T-helper 2 cell treated with Interferon-gamma antibody and Interleukin-4, amounts not matched to agents 5 μg/mL and 100 μg/mL, for 36 hours (primary cell): ENCODE measurements at regions not wholly inside any gene's neighbourhood (a gene's known extent, or its start where the extent isn't known, plus 50 kb on each side); places are given as distances from the start of the nearest gene placed in this dataset.

Experiments used
- DNase-seq: peaks from one replicate; pipeline ENCODE4 v3.0.0; 2021; ENCODE audit warnings: low spot score
- H3K27ac Mint-ChIP-seq: one replicate; pipeline ENCODE4 v1.8.0; 2021; ENCODE audit warnings: mild to moderate bottlenecking, mixed read lengths
- H3K27me3 Mint-ChIP-seq: one replicate; pipeline ENCODE4 v1.8.0; 2021; ENCODE audit warnings: low read depth, mixed read lengths
- H3K36me3 Mint-ChIP-seq: one replicate; pipeline ENCODE4 v1.8.0; 2021; ENCODE audit warnings: low read depth, mixed read lengths
- H3K4me1 Mint-ChIP-seq: one replicate; pipeline ENCODE4 v1.8.0; 2021; ENCODE audit warnings: low read depth, mixed read lengths
- H3K4me3 Mint-ChIP-seq: one replicate; pipeline ENCODE4 v1.8.0; 2022; ENCODE audit warnings: mild to moderate bottlenecking, moderate library complexity, mixed read lengths
- H3K9me3 Mint-ChIP-seq: one replicate; pipeline ENCODE4 v1.8.0; 2021; ENCODE audit warnings: mixed read lengths

DNA sequence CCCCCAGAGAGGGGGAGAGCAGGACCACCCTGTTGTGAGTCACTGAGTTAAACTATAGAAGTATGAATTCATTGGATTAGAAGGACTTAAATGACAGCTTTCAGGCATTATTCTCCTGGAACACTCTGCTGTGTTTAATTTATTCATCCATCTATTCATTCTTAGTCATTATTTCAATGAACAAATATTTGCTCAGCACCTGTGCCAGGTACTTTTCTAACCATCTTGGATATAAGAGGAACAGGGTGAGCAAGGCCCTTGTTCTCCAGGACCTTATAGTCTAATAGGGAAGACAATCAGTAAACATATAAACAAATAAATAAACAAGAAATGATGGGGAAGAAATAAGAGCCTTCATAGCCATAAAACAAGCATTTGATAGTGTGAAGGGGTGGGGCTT, 483.9 kb upstream of the BRINP1 start:
- DNase-seq: no peak
- Mint-ChIP-seq H3K36me3 (no peaks in the 10 kb centered on the region), H3K9me3 (no peaks in the 10 kb centered on the region), H3K27me3 (no peaks in the 10 kb centered on the region), H3K27ac (no peak overlapping the region), H3K4me1 (no peaks in the 10 kb centered on the region), H3K4me3 (no peak overlapping the region)

DNA sequence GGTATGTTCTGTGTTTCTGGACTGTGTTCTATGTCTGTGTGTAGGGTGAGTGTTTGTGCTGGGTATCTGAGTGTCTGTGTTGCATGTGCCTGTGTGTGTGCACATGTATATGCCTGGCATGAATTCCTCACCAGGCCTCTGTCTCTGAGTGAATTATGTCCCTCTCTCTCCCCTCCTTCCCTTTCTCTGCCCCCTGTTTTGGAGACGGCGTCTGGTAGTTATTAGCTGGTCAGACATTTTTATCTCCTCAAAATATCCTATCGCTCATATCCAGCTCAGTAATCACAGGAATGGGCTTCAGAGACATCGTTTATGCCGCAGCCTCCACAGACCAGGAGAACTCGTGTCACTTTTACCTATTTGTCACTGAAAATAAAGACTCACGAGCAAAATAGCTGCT, 483.2 kb upstream of the BRINP1 start:
- H3K4me3 Mint-ChIP-seq: no peak overlapping the region

DNA sequence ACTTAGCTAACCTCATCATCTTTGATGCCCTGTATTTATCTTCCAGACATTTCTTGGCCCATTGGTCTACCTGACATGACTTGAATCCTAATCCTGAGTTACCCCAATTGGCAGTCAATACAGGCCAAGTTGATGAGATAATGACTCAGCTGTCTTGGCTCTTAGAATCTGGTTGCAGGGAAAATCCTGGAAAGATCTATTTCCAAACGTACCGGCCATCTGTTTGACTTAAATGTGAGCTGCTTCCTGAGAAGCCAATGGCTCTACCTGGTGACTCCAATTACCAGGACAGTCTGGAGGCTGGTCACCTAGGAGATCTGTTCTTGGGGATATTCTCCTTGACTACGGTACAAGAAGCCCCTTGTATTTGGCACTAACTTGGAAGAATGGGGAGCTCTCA, 475.2 kb upstream of the BRINP1 start:
- Mint-ChIP-seq H3K27ac (no peak overlapping the region), H3K36me3 (no peaks in the 10 kb centered on the region), H3K4me3 (no peak overlapping the region), H3K9me3 (no peaks in the 10 kb centered on the region), H3K27me3 (no peaks in the 10 kb centered on the region), H3K4me1 (no peaks in the 10 kb centered on the region)
- no peak for DNase-seq

More for the DNA sequence above, 483.2 kb upstream of the BRINP1 start:
- no peak for DNase-seq
- Mint-ChIP-seq H3K4me1 (no peaks in the 10 kb centered on the region), H3K9me3 (no peaks in the 10 kb centered on the region), H3K27ac (no peak overlapping the region), H3K27me3 (no peaks in the 10 kb centered on the region), H3K36me3 (no peaks in the 10 kb centered on the region)

DNA sequence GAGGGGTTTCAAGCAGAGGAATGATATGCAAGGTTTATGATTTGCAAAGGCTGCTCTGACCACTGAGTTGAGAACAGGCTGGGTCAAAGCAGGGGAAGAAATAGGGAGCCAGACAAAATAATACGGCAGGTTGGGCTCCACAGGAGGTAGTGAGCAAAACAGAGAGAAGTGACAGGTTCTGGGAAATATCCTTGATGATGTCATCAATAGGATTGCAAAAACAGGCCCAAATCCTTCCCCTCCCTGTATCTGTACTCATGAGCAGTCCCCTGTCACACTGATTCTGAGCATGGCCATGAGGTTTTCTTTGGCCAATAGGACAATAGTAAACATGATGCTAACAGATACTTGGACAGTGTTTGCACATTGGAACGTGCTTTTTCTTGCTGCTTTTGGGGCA, 471.8 kb upstream of the BRINP1 start:
- DNase-seq: no peak
- Mint-ChIP-seq H3K27ac (no peak overlapping the region), H3K4me3 (no peak overlapping the region), H3K36me3 (no peaks in the 10 kb centered on the region), H3K9me3 (no peaks in the 10 kb centered on the region), H3K4me1 (no peaks in the 10 kb centered on the region), H3K27me3 (no peaks in the 10 kb centered on the region)

DNA sequence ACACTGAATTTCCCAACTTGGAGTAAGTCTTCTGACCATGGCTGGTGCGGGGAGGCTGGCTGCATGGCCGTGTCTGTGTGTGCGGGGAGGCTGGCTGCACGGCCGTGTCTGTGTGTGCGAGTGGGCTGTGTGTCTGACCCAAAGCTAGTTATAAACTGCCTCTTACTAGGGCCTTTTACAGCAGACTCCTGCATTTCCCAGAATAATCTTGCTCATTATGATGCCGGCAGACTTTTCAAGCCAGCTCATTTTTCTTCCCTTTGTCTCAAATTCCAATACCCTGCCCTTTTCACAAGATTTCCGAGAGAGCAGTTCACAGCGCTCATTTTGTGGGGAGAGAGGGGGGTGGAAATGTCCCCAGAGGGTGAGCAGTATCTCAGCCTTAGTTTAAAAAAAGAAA, 470.7 kb upstream of the BRINP1 start:
- no peaks in the 10 kb centered on the region for H3K9me3 Mint-ChIP-seq
- H3K27me3 Mint-ChIP-seq: no peaks in the 10 kb centered on the region
- H3K4me3 Mint-ChIP-seq: no peak overlapping the region
- no peak overlapping the region for H3K27ac Mint-ChIP-seq
- DNase-seq: no peak
- no peaks in the 10 kb centered on the region for H3K36me3 Mint-ChIP-seq
- no peaks in the 10 kb centered on the region for H3K4me1 Mint-ChIP-seq

DNA sequence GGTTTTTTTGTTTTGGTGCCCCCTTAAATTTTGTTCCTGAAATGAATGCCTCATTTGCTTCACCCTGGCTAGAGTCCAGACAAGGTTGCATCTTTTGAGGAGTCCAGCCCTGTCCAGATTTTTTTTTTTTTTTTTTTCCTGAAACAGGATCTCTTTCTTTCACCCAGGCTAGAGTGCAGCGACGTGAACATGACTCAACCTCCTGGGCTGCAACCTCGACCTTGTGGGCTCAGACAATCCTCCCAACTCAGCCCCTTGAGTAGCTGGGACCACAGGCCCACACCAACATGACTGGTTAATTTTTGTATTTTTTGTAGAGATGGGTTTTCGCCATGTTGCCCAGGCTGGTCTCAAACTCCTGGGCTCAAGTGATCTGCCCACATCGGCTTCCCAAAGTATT, 469.0 kb upstream of the BRINP1 start:
- no peak for DNase-seq
- no peaks in the 10 kb centered on the region for H3K9me3 Mint-ChIP-seq
- H3K4me3 Mint-ChIP-seq: no peak overlapping the region
- H3K36me3 Mint-ChIP-seq: no peaks in the 10 kb centered on the region
- no peaks in the 10 kb centered on the region for H3K27me3 Mint-ChIP-seq
- no peaks in the 10 kb centered on the region for H3K4me1 Mint-ChIP-seq
- no peak overlapping the region for H3K27ac Mint-ChIP-seq

DNA sequence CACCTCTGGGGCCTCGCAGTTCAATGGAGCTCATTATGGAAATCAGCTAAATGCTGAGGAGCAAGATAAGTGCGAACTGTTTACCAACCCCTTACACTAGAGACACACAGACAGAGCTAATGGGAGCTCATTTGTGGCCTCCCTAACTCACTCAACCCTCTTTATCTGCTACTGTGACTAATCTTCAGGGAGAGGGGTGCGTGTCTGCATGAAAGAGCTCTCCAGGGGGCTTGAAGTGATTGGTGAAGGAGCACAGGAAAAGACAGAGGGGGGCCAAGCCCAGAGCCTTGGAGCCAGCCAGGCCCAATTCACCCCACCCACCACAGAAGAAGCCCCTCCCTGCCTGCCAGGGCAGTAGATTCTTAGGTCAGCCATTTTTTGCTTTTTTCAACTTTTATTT, 466.8 kb upstream of the BRINP1 start:
- H3K9me3 Mint-ChIP-seq: no peaks in the 10 kb centered on the region
- no peaks in the 10 kb centered on the region for H3K27me3 Mint-ChIP-seq
- DNase-seq: no peak
- H3K36me3 Mint-ChIP-seq: no peaks in the 10 kb centered on the region
- H3K4me3 Mint-ChIP-seq: no peak overlapping the region
- no peaks in the 10 kb centered on the region for H3K4me1 Mint-ChIP-seq
- H3K27ac Mint-ChIP-seq: no peak overlapping the region

DNA sequence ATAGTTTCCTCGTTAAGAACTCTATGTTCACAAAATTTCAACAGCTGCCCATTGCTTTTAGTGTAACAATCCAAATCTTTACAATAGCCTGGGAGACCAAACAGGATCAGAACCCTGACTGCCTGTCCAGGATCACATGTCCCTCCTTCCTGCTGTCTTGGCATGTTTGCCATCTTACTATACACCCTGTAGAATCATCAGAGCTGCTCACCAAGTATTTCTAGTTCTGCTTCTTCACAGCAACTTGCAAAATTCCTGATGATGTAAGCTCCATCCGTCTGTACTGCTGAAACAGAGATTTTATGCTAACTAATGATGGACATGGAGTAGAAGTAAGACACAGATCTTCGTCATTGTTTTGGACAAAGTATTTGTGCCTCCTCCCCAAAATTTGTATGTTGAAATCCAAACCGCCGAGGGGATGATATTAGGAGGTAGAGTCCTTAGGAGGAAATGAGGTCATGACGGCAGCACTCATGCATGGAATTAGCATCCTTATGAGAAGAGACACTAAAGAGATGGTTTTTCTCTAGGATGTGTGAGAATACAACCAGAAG, 464.9 kb upstream of the BRINP1 start:
- no peaks in the 10 kb centered on the region for H3K4me1 Mint-ChIP-seq
- H3K36me3 Mint-ChIP-seq: no peaks in the 10 kb centered on the region
- H3K27ac Mint-ChIP-seq: no peak overlapping the region
- no peaks in the 10 kb centered on the region for H3K27me3 Mint-ChIP-seq
- H3K9me3 Mint-ChIP-seq: no peaks in the 10 kb centered on the region
- no peak overlapping the region for H3K4me3 Mint-ChIP-seq
- DNase-seq: no peak

DNA sequence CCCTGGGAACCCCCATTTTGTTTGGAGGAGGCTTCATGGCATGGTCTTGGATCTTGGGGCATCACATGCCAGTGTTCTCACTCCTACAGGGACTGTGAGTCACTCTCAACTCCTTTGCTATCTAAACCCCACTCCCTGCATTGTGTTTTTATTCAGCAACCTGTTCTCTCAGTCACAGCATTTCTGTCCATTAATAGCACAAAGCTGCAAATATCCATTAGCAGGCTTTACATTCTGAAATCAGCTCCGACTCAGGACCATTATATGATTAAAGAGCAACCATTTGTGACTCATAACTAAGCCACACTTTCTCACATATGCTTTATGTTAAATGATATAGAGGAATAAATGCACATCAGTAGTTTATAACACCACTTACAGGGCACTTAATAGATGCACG, 462.1 kb upstream of the BRINP1 start:
- H3K4me3 Mint-ChIP-seq: no peak overlapping the region
- H3K27me3 Mint-ChIP-seq: no peaks in the 10 kb centered on the region
- no peak for DNase-seq
- H3K4me1 Mint-ChIP-seq: no peaks in the 10 kb centered on the region
- no peak overlapping the region for H3K27ac Mint-ChIP-seq
- no peaks in the 10 kb centered on the region for H3K9me3 Mint-ChIP-seq
- H3K36me3 Mint-ChIP-seq: no peaks in the 10 kb centered on the region

DNA sequence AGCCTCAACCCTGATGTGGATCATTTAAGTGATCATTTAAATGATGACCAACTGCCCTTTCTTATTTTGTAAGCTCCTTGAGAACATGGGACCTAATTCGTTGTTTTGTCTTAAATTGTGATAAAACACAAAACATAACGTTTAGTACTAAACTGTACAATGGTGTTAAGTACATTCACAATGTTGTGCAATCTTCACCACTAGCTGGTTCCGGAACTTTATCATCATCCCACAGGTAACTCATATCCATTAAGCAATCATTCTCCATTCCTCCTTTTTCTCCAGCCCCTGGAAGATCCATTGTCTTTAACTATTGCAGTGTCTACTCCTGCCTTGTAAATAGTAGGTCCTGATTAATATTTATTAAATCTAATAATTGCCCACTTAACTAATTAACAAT, 460.5 kb upstream of the BRINP1 start:
- DNase-seq: no peak
- no peaks in the 10 kb centered on the region for H3K4me1 Mint-ChIP-seq
- no peaks in the 10 kb centered on the region for H3K9me3 Mint-ChIP-seq
- H3K4me3 Mint-ChIP-seq: no peak overlapping the region
- no peaks in the 10 kb centered on the region for H3K36me3 Mint-ChIP-seq
- no peak overlapping the region for H3K27ac Mint-ChIP-seq
- no peaks in the 10 kb centered on the region for H3K27me3 Mint-ChIP-seq

DNA sequence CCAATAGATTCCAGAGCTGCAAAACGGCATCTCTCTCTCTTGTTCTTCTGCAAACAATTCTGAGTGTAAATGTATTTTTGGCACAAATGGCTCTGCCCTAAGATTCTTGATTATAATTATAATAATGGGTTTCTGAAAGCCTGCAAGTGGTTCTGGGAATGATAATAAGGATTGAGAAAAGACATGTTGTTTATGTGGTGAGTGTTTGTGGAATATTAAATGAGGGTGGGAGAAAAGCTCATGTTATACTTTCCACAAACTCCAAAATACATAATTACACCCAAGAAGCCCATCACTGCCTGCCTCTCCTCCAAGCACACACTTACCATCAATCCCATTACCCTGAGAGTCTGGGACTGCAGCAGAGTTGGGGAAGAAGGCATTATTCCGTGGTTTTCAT, 460.0 kb upstream of the BRINP1 start:
- Mint-ChIP-seq H3K4me3 (no peak overlapping the region), H3K4me1 (no peaks in the 10 kb centered on the region), H3K36me3 (no peaks in the 10 kb centered on the region), H3K27me3 (no peaks in the 10 kb centered on the region), H3K27ac (no peak overlapping the region), H3K9me3 (no peaks in the 10 kb centered on the region)
- DNase-seq: no peak

DNA sequence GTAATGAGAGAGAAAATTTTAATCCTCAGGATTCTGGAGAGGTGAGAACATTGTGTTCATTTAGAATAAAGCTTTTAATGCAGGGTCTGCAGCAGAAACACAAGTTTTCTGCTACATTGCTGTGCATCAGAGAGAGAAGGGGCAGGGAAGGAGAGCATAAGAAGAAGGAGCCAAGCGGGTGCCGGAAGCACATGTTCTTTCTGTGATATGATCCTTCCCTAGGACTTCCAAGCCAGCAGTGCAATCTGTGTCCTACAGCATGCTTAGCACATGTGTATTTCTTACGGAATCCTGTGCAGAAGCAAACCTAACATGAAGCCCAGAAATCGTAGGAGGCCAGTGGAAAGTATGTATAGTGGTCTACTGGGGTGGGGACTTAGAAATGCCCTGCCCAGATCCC, 458.3 kb upstream of the BRINP1 start:
- H3K27ac Mint-ChIP-seq: no peak overlapping the region
- no peaks in the 10 kb centered on the region for H3K4me1 Mint-ChIP-seq
- H3K36me3 Mint-ChIP-seq: no peaks in the 10 kb centered on the region
- no peak for DNase-seq
- no peaks in the 10 kb centered on the region for H3K9me3 Mint-ChIP-seq
- no peak overlapping the region for H3K4me3 Mint-ChIP-seq
- H3K27me3 Mint-ChIP-seq: no peaks in the 10 kb centered on the region

DNA sequence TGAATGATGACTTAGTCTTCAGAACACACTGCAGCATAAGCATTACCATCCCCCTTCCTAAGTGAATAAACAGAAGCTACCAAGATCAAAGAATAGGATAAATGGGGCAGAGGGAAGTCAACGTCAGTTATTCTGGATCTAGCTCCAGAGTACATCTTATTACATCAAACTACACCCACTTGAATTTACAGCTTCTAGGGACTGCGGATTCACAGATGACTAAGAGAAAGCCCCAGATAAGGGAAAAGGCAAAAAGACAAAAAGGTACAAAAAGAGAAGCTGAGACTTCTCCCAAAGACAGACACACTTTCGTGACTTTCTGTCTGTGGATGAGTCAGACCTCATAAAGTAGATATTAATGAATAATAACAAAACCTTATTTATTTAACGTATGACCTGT, 457.9 kb upstream of the BRINP1 start:
- no peaks in the 10 kb centered on the region for H3K36me3 Mint-ChIP-seq
- no peak overlapping the region for H3K27ac Mint-ChIP-seq
- H3K9me3 Mint-ChIP-seq: no peaks in the 10 kb centered on the region
- no peaks in the 10 kb centered on the region for H3K27me3 Mint-ChIP-seq
- no peaks in the 10 kb centered on the region for H3K4me1 Mint-ChIP-seq
- no peak overlapping the region for H3K4me3 Mint-ChIP-seq
- DNase-seq: no peak

DNA sequence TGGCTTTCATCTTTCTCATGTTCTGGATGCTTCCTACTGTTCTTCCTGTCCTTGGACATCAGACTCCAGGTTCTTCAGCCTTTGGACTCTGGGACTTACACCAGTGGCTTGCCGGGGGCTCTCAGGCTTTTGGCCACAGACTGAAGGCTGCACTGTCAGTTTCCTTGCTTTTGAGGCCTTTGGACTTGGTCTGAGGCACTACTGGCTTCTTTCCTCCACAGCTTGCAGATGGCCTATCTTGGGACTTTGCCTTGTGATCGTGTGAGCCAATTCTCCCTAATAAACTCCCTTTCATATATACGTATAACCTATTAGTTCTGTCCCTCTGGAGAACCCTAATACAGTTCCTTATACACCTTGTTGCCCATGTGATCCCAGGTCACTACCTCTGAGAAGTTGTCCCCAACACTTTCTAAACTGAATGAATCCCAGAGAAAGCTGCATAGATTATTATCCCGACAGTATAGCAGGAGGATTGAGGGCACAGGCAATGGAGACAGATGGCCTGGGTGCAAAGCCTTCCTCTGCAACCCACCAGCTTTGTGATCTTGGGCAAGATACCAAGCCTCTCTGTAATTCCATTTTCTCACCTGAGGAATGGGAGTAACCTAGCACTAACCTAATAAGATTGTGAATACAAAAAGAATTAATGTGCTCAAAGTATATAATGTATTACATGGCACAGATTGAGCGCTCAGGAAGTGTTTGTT, 449.6 kb upstream of the BRINP1 start:
- Mint-ChIP-seq H3K9me3 (no peaks in the 10 kb centered on the region), H3K36me3 (no peaks in the 10 kb centered on the region), H3K4me1 (no peaks in the 10 kb centered on the region), H3K27ac (no peak overlapping the region), H3K27me3 (no peaks in the 10 kb centered on the region), H3K4me3 (no peak overlapping the region)
- no peak for DNase-seq
